GM18868 (cell line): ENCODE measurements at regions not wholly inside any gene's neighbourhood (a gene's known extent, or its start where the extent isn't known, plus 50 kb on each side); places are given as distances from the start of the nearest gene placed in this dataset.

Experiments
- ATAC-seq: cut with Tn5 transposase; IDR thresholded peaks from one replicate; pipeline ENCODE4 v1.9.1; 2021; ENCODE audit warnings: mild to moderate bottlenecking, moderate library complexity; ENCODE audit not compliant: unreplicated experiment

DNA sequence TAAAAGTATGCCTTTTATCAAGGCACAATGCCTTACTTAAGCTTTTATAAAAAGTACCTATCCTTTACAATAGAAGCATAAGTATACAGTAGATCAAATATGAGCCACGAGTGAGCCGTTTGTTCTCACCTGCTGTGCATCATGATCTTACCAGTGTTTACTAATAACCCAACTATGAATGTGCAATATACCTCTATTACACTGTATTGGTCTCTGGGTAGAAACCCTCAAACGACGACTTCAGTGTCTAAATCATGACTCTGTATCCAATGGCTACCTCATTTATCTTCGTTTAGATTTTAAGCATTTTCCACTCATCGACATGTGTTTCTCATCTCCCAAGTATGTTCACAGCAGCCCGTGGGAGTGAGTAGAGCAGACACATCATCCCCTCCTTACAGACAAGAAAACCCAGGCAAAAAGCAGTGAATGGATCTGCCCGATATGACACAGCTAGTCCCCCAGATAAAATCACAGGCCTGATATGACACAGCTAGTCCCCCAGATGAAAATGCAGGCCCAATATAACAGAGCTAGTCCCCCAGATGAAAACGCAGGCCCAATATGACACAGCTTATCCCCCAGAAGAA, 279.8 kb downstream of the TNS1 start:
- ATAC-seq, result no peak

DNA sequence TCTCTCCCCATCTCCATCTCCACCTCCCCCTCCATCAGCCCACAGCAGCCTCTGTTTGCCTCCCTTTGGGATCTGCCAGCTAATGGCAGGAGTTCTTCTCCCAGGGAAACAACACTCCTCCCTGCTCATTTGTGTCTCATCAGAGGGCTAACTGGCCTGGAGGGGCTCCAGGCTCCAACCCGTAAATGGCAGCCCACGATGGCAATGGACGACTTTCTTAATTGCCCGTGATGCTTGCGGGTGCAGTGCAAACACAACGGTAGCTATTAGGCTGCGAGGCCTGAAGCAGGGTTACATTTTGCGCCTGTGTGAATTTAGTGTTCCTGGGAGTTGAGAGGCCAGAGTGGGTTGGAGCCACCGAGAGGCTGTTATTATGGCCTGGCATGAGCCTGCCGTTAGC, 285.1 kb downstream of the TNS1 start:
- ATAC-seq, result no peak

GRCh38 chr2:217715484-217715883, 287.3 kb downstream of the TNS1 start:
- no peak for ATAC-seq

DNA sequence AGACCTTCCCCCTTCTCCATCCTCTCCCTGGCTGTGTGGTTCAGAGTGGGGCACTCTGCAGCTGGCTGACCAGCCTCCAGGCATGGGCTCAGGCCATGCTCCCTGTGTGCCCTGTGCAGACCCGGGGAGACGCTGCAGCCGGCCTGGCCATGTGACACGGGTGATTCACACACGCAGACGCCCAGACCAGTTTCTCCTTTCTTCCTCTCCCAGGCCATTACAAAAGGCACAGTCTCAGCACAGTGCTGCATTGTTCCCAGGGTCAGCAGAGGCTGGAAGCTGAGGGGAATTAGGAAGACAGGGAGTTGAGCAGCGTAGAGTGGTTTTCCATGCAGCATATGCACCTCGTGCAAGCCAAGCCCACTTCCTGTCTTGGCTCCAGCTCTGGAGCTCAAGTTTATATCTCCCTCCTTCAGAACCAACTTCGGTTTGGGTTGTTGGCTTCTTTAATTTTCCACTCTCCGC, 288.5 kb downstream of the TNS1 start:
- ATAC-seq, result no peak

DNA sequence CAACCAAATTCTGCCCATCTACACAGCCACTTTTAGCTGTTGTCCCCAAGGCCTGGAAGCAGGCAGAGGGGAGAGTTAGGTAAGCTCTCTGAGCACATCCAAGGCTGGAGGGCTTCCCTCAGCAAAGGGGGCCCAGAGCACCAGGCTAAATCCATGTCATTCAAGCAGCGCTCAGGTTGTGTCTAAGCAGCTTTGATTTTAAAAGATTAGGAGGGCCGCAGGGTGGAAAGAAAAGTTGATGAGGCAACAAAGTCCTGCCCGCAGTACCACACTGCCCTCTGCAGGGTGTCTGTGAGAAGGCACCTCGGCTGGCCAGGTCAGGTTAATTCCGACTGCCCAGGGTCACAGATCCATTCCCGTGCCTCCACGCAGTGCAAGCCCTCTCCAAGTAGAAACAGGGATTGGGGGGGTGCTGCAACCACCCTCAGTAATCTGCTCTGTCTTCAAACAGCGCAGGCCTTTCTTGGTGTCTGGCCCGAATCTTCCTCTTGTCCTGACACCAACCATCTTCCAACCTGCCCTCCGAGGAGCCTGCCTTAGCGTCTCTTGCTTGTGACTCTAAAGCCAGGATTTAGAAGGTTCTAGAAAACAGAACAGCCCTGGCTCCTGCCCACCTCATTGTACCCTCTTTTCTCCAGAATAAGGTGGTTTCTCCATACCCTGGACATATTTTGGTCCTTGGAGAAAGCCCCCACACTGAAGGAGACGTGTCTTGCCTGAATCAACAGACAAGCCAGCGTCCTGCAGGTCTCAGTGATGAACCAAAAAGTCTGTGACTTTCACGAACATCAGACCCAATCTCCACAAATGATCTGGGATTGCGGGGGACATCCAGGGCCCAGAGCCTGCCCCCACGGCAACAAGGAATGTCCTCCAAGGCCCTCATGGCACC, 289.2 kb downstream of the TNS1 start:
- peak; percentile 64 for ATAC-seq

- ATAC-seq, result no peak
Observed at GRCh38 chr2:217712431-217712830, 290.4 kb downstream of the TNS1 start.

DNA sequence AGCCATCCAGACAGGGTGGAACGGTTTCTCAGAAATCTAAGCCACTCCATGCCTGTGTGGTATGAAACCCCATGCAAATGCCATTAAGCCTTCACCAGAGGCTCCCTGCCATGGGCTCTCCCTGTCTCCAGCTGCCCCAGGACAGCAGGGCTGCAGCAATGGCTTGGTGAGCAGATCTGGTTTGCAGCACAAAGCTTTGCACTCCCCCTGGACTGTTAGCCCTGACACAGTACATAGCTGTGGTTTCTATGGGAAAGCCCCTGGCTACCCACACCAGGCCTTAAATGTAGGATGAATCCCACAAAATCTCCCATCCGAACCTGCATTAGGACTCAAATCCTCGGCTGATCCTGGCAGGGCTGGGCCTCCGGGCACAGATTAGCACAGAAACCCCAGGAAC, 291.6 kb downstream of the TNS1 start:
- ATAC-seq, result no peak

DNA sequence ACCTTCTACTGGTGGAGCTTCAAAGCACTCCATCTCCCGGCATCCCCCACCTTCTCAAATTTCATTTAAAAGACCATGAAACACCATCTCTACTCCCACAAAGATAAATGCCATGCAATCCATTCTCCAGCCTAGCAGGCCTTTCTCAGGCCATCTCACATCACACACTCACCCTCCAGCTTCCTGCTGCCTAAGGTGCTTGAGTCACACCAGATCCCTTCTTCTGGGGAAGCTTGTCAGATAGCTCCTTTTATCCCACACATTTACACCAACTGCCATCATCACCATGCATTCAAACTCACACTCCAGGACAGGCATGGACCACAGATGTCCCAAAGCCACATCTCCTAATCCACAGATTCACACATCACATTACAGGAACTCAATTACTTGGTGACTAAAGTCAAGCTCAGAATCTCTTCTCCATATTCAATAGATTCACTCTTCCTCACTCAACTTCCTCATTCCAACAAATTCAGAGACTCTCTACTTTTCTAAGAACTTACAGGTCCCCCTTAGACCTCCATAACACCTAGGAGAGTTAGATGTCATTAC, 292.5 kb downstream of the TNS1 start:
- ATAC-seq, result no peak

DNA sequence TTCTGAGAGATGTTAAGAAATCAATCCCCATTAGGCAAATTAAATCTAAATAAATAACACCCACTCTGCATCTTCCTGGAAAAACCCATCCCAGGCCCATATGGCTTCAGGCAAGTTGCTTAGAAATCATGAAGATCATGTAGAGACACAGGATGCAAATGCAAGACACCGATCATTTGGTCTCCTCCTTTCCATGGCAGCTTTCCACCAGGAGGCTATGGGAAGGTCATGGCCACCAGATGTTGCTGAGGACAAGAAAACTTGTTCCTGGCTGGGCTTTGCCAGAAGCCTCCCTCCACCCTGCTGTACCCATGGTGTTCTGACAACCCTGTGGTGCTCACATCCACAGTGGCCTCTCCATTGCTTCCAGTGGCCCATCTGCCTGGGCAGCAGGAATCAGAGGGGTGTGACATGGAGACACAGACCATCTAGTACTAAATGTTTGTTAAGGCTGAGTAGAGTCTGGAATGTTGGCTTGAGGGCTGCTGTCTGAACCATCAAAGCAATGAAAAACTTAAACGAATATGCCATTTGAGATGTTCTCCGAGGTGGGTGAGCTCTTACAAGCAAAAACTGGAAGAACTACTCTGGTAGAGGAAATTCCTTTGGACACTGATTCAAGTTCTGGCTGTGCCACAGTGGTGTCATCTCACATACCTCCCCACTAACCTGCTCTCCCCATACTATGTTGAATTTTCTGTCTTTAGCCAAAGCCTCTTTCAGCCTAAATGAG, 293.2 kb downstream of the TNS1 start:
- ATAC-seq, result no peak

DNA sequence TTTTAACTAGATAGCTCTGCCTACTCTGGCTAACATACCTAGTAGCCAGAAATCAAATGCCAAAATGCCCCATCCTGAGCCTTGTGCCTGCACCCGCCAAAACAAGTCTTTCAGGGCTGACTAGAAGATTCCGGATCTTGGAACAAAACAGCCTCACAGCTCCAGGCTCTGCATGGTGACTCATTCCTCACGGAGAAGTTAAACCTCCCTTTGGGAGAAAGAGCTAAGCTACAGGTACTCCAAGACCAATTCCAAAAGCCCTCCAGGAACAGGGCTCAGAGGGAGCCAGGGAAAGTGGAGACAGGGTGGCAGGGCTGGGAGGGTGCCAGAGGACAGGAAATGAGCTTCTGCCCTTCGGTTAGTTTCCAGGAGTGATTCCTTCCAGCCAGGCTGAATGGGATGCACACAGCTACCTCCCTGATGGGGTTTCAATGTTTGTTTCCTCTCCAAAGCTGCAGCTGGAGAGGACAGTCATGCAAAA, 295.6 kb downstream of the TNS1 start:
- ATAC-seq, result no peak

- ATAC-seq, result no peak
Observed at GRCh38 chr2:217706513-217706912, 296.3 kb downstream of the TNS1 start.

- ATAC-seq, result no peak
Observed at GRCh38 chr2:217706095-217706494, 296.7 kb downstream of the TNS1 start.

DNA sequence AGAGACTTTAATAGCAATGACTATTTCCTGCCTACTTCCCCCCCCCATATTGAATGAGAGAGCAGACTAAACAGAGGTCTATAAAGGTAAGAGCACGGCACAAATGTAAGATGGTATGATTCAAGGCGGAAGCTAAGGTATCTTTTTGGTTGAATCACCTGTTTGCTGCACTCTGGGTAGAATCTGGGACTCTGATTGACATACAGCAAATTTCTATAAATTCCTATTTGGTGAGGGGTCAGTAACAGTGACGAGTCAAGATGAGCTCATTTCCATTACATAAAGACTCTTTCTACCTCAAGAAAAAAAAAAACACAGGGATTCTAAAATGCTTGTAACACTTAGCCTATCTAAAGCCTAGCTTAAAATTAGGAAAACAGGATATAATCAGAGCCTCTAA, 297.3 kb downstream of the TNS1 start:
- no peak for ATAC-seq

GRCh38 chr2:217703999-217704398, 298.8 kb downstream of the TNS1 start:
- no peak for ATAC-seq

GRCh38 chr2:217703102-217703501, 299.7 kb downstream of the TNS1 start:
- no peak for ATAC-seq

- ATAC-seq, result no peak
Observed at GRCh38 chr2:217701622-217702021, 301.2 kb downstream of the TNS1 start.

- ATAC-seq, result no peak
Observed at GRCh38 chr2:217698691-217699090, 304.1 kb downstream of the TNS1 start.

- no peak for ATAC-seq
Observed at GRCh38 chr2:217695033-217695520, 307.7 kb downstream of the TNS1 start.

GRCh38 chr2:217694291-217694690, 308.5 kb downstream of the TNS1 start:
- ATAC-seq, result no peak

DNA sequence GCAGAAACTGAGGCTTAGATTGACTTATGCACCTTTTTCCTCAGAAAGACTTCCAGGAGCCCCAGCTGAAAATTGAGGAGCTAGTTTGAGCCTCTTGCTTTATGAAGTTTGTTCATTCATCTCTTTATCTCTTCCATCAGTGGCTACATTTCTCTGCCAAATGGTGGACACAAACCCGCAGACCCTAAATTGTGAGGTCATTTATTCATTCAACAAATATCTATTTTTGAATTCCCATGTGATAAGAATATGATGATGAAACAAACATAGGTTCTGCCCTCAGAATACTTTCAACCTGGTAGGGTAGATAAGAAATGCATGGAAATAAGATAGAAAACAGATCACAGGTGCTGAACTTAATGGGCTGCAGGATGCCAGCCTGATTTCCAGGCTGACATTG, 309.4 kb downstream of the TNS1 start:
- ATAC-seq, result no peak
